Mesenchymal stem cell (in vitro differentiated cells and primary cell): ENCODE measurements at regions not wholly inside any gene's neighbourhood (a gene's known extent, or its start where the extent isn't known, plus 50 kb on each side); places are given as distances from the start of the nearest gene placed in this dataset.

Source experiments
- DNase-seq: peaks from one replicate; pipeline ENCODE4 v3.0.0-alpha.2; 2013
- H2AFZ ChIP-seq: one replicate; pipeline ENCODE4 v1.6.1; 2013; ENCODE audit warnings: low read depth, mild to moderate bottlenecking, control low read depth, inconsistent platforms, low read length, moderate library complexity
- H2AK5ac ChIP-seq: 2 replicates; pipeline ENCODE4 v1.6.1; 2013; ENCODE audit warnings: low read length, moderate library complexity, mild to moderate bottlenecking, inconsistent platforms; ENCODE audit not compliant: severe bottlenecking
- H2BK120ac ChIP-seq: one replicate; pipeline ENCODE4 v1.6.1; 2013; ENCODE audit warnings: low read depth, mild to moderate bottlenecking, inconsistent platforms, low read length, moderate library complexity
- H2BK12ac ChIP-seq, 2 experiments: one replicate each; pipeline ENCODE4 v1.6.1; 2013; ENCODE audit warnings: inconsistent platforms in 2 of 2, low read length in 2 of 2, mild to moderate bottlenecking in 2 of 2, moderate library complexity in 2 of 2, control low read depth in 1 of 2
- H2BK15ac ChIP-seq: one replicate; pipeline ENCODE4 v1.6.1; 2013; ENCODE audit warnings: mild to moderate bottlenecking, low read depth, inconsistent platforms; ENCODE audit not compliant: poor library complexity, severe bottlenecking
- H2BK5ac ChIP-seq: 2 replicates; pipeline ENCODE4 v1.6.1; 2013; ENCODE audit warnings: low read depth, mild to moderate bottlenecking, low read length, control low read depth, inconsistent platforms; ENCODE audit not compliant: poor library complexity, severe bottlenecking
- H3K14ac ChIP-seq, 2 experiments: one replicate each; pipeline ENCODE4 v1.6.1; 2013; ENCODE audit warnings: inconsistent platforms in 2 of 2, low read length in 2 of 2, control low read depth in 1 of 2, mild to moderate bottlenecking in 1 of 2, moderate library complexity in 1 of 2
- H3K18ac ChIP-seq, 2 experiments: one replicate each; pipeline ENCODE4 v1.6.1; 2013; ENCODE audit warnings: inconsistent platforms in 2 of 2, low read length in 2 of 2, control low read depth in 1 of 2, low read depth in 1 of 2, mild to moderate bottlenecking in 1 of 2
- H3K23ac ChIP-seq, 2 experiments: one replicate each; pipeline ENCODE4 v1.6.1; 2013; ENCODE audit warnings: inconsistent platforms in 2 of 2, low read length in 2 of 2, mild to moderate bottlenecking in 2 of 2, moderate library complexity in 2 of 2, control low read depth in 1 of 2
- H3K27ac ChIP-seq: 2 replicates; pipeline ENCODE4 v1.5.1; 2013; ENCODE audit warnings: mild to moderate bottlenecking, moderate library complexity, low read length, control low read depth, inconsistent platforms; ENCODE audit not compliant: poor library complexity, severe bottlenecking
- H3K27me3 ChIP-seq, 2 experiments: 2 replicates each; pipeline versions ENCODE4 v1.6.1 to v1.7.0; 2013; ENCODE audit warnings: low read length in 2 of 2, mild to moderate bottlenecking in 2 of 2, moderate library complexity in 2 of 2, control low read depth in 1 of 2, inconsistent platforms in 1 of 2; ENCODE audit not compliant: control insufficient read depth in 1 of 2, insufficient read depth in 1 of 2
- H3K36me3 ChIP-seq, 2 experiments: 2 replicates each; pipeline versions ENCODE4 v1.6.1 to v1.7.0; 2013; ENCODE audit warnings: low read length in 2 of 2, control low read depth in 1 of 2, inconsistent platforms in 1 of 2, low read depth in 1 of 2, mild to moderate bottlenecking in 1 of 2; ENCODE audit not compliant: insufficient read depth in 2 of 2, control insufficient read depth in 1 of 2
- H3K4ac ChIP-seq, 2 experiments: one replicate each; pipeline ENCODE4 v1.6.1; 2013; ENCODE audit warnings: inconsistent platforms in 2 of 2, low read length in 2 of 2, mild to moderate bottlenecking in 2 of 2, moderate library complexity in 2 of 2, control low read depth in 1 of 2, low read depth in 1 of 2
- H3K4me1 ChIP-seq: 2 replicates; pipeline ENCODE4 v1.6.1; 2013; ENCODE audit warnings: low read depth, low read length, control low read depth; ENCODE audit not compliant: control insufficient read depth, insufficient read depth
- H3K4me2 ChIP-seq: 2 replicates; pipeline ENCODE4 v1.6.1; 2013; ENCODE audit warnings: low read length, mild to moderate bottlenecking, inconsistent platforms; ENCODE audit not compliant: poor library complexity, severe bottlenecking
- H3K4me3 ChIP-seq, 2 experiments: 2 replicates each; pipeline versions ENCODE4 v1.5.1 to v1.7.0; 2013; ENCODE audit warnings: low read length in 2 of 2, mild to moderate bottlenecking in 2 of 2, control low read depth in 1 of 2, low read depth in 1 of 2; ENCODE audit not compliant: insufficient read depth in 1 of 2
- H3K79me1 ChIP-seq: replicated peaks from 2 replicates; pipeline ENCODE4 v1.6.1; 2013; ENCODE audit warnings: mild to moderate bottlenecking, control low read depth, low read length, inconsistent platforms; ENCODE audit not compliant: poor library complexity, severe bottlenecking
- H3K9ac ChIP-seq: 2 replicates; pipeline ENCODE4 v1.7.0; 2013; ENCODE audit warnings: mild to moderate bottlenecking, low read length, moderate library complexity
- H3K9me3 ChIP-seq: 2 replicates; pipeline ENCODE4 v1.7.0; 2013; ENCODE audit warnings: mild to moderate bottlenecking, low read length; ENCODE audit not compliant: control insufficient read depth
- H4K8ac ChIP-seq: one replicate; pipeline ENCODE4 v1.6.1; 2013; ENCODE audit warnings: inconsistent platforms, mild to moderate bottlenecking, low read length, moderate library complexity
- H4K91ac ChIP-seq: one replicate; pipeline ENCODE4 v1.6.1; 2013; ENCODE audit warnings: mild to moderate bottlenecking, low read length, inconsistent platforms
- WGBS: methylation state at CpG from one replicate; pipeline ENCODE4 v1.1.7; 2013; ENCODE audit warnings: mixed read lengths; 5-methylcytosine and 5-hydroxymethylcytosine counted together

- Histone ChIP-seq H2AK5ac (no peak overlapping the region), H3K27ac (no peak overlapping the region), H3K4me2 (no peak overlapping the region), H2BK12ac (no peak overlapping the region), H3K23ac (no peak overlapping the region), H2AFZ (no peak overlapping the region), H3K4me1 (no peaks in the 10 kb centered on the region), H4K8ac (no peak overlapping the region), H3K4me3 (no peak overlapping the region), H3K18ac (no peak overlapping the region), H3K36me3 (peaks cover 0 to 2% of the 10 kb centered on the region in 2 experiments), H4K91ac (no peak overlapping the region), H3K4ac (no peak overlapping the region), H3K27me3 (no peaks in the 10 kb centered on the region), H3K79me1 (no peaks in the 10 kb centered on the region), H2BK120ac (no peak overlapping the region), H3K9me3 (no peaks in the 10 kb centered on the region), H3K9ac (no peak overlapping the region), H3K14ac (no peak overlapping the region), H2BK15ac (no peak overlapping the region), H2BK5ac (no peak overlapping the region)
- no peak for DNase-seq
These were observed 335.9 kb downstream of the BCKDHB start for GRCh38 chr6:80442366-80442765.

- Histone ChIP-seq H3K4me3 (no peak overlapping the region), H4K8ac (no peak overlapping the region), H3K27me3 (no peaks in the 10 kb centered on the region), H3K4me1 (no peaks in the 10 kb centered on the region), H2BK5ac (no peak overlapping the region), H3K79me1 (no peaks in the 10 kb centered on the region), H2AFZ (no peak overlapping the region), H3K27ac (no peak overlapping the region), H3K4ac (no peak overlapping the region), H3K14ac (no peak overlapping the region), H4K91ac (no peak overlapping the region), H2BK12ac (no peak overlapping the region), H2BK15ac (no peak overlapping the region), H2AK5ac (no peak overlapping the region), H3K9ac (no peak overlapping the region), H2BK120ac (no peak overlapping the region), H3K9me3 (no peaks in the 10 kb centered on the region), H3K18ac (no peak overlapping the region), H3K4me2 (no peak overlapping the region), H3K36me3 (no peaks in the 10 kb centered on the region), H3K23ac (no peak overlapping the region)
- DNase-seq, result no peak
These were observed 334.7 kb downstream of the BCKDHB start for GRCh38 chr6:80441131-80441530.

DNA sequence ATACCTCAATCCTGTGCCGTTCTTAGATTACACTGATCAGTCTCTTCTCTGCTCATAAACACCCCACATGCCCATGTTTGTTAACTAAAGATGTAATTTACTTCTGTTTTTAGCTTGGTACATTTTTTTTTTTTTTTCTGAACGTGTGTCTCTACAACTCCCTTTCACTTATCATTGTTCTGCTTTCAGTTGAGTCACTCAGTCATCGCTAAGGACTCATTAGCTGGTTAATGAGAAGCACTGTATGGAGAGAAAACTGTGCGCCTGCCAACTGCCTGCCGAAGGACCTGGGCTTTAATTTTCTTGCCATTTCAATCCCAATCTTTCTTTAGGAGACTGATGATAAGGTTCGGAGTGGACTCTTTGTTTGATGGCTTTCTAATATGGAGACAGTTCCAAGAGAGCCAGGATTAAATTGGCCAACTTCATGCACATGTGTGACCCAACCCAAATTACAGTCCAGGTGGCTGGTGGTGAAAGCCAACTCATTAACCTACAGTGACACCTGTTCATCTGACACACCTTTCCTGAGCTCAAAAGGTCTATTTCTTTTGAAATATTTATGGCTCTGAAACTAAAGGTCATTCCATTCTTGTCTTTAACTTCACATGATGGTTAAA lies 334.1 kb downstream of the BCKDHB start:
- Histone ChIP-seq H2AK5ac (no peak overlapping the region), H3K27ac (no peak overlapping the region), H4K8ac (no peak overlapping the region), H2BK12ac (no peak overlapping the region), H2BK5ac (no peak overlapping the region), H2AFZ (no peak overlapping the region), H3K18ac (no peak overlapping the region), H3K27me3 (no peaks in the 10 kb centered on the region), H3K9me3 (no peaks in the 10 kb centered on the region), H3K23ac (no peak overlapping the region), H3K9ac (no peak overlapping the region), H3K4ac (no peak overlapping the region), H3K79me1 (no peaks in the 10 kb centered on the region), H2BK15ac (no peak overlapping the region), H3K36me3 (no peaks in the 10 kb centered on the region), H3K4me3 (no peak overlapping the region), H3K14ac (no peak overlapping the region), H2BK120ac (no peak overlapping the region), H4K91ac (no peak overlapping the region), H3K4me1 (no peaks in the 10 kb centered on the region), H3K4me2 (no peak overlapping the region)
- WGBS, result 93% methylated on average over 4 of the region's 6 CpGs
- DNase-seq, result no peak

DNA sequence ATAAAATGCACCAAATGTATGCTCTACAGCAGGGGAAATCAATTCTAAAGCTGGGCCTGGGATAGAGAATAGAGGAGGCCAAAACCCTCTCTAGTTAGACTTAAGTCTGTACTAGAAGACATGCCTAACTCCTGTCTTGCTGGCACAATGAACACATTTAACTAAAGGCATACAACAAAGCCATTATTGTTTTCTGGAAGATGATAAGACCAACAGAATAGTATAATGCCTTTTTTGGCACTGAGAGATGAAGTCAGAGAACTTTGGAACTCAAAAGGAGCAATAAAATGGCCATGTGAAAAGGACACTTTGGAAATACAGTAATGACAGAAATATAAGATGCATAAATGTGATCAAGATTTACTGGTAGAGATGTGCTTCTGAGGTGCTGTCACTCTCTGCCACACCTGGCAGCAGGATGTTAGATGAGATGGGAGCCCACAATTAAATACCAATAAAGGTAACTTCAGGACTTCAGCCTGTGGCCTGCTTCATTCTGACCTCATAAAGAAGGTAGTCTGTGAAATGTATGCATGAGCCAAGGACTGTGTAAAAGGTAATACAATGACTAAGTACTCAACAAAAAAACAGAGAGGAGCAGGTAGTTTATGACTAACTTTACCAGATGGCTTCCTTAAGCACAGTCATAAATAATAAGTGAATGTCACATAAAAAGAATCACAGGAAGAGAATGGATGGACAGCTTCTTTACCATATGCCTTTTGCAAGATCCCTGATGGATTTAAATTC lies 333.4 kb downstream of the BCKDHB start:
- Histone ChIP-seq H3K79me1 (no peaks in the 10 kb centered on the region), H2AK5ac (no peak overlapping the region), H2BK5ac (no peak overlapping the region), H3K36me3 (no peaks in the 10 kb centered on the region), H3K23ac (no peak overlapping the region), H2AFZ (no peak overlapping the region), H3K4ac (no peak overlapping the region), H3K9ac (no peak overlapping the region), H3K4me2 (no peak overlapping the region), H3K9me3 (no peaks in the 10 kb centered on the region), H2BK120ac (no peak overlapping the region), H2BK12ac (no peak overlapping the region), H3K18ac (no peak overlapping the region), H3K27me3 (no peaks in the 10 kb centered on the region), H2BK15ac (no peak overlapping the region), H3K4me1 (no peaks in the 10 kb centered on the region), H4K91ac (no peak overlapping the region), H3K27ac (no peak overlapping the region), H3K14ac (no peak overlapping the region), H4K8ac (no peak overlapping the region), H3K4me3 (no peak overlapping the region)
- no peak for DNase-seq
